ENCODE measurements at regions not wholly inside any gene's neighbourhood (a gene's known extent, or its start where the extent isn't known, plus 50 kb on each side); places are given as distances from the start of the nearest gene placed in this dataset.
A peak's percentile ranks its signal among the peaks of the same experiment; 100 is the strongest.

- H3K27me3 ChIP-seq (ENCODE audit: control insufficient read depth in 1 of 2, insufficient read depth in 2 of 2, low read length in 2 of 2), result no peaks in the 10 kb centered on the region
- no peak overlapping the region for H3K4me3 ChIP-seq (ENCODE audit: low read depth in 1 of 2, low read length in 2 of 2)
- peaks cover 0 to 4% of the 10 kb centered on the region in 2 donors for H3K4me1 ChIP-seq (ENCODE audit: control insufficient read depth in 2 of 2, insufficient read depth in 2 of 2, low read length in 1 of 2)
- H3K27ac ChIP-seq (ENCODE audit: low read depth in 2 of 2, low read length in 1 of 2), result no peak overlapping the region
- no peaks in the 10 kb centered on the region for H3K9me3 ChIP-seq (ENCODE audit: control insufficient read depth in 2 of 2, insufficient read depth in 1 of 2, low read depth in 1 of 2, low read length in 1 of 2)
- no peaks in the 10 kb centered on the region for H3K36me3 ChIP-seq (ENCODE audit: control insufficient read depth in 2 of 2, insufficient read depth in 2 of 2, low read length in 1 of 2)
Measured at GRCh38 chr6:169046021-169046420, 207.6 kb downstream of the THBS2 start.

GRCh38 chr6:169045486-169045885, 208.2 kb downstream of the THBS2 start:
- Histone ChIP-seq H3K27me3 (ENCODE audit: control insufficient read depth in 1 of 2, insufficient read depth in 2 of 2, low read length in 2 of 2) (no peaks in the 10 kb centered on the region), H3K4me1 (ENCODE audit: control insufficient read depth in 2 of 2, insufficient read depth in 2 of 2, low read length in 1 of 2) (peaks cover 0 to 4% of the 10 kb centered on the region in 2 donors), H3K4me3 (ENCODE audit: low read depth in 1 of 2, low read length in 2 of 2) (no peak overlapping the region), H3K36me3 (ENCODE audit: control insufficient read depth in 2 of 2, insufficient read depth in 2 of 2, low read length in 1 of 2) (no peaks in the 10 kb centered on the region), H3K9me3 (ENCODE audit: control insufficient read depth in 2 of 2, insufficient read depth in 1 of 2, low read depth in 1 of 2, low read length in 1 of 2) (no peaks in the 10 kb centered on the region), H3K27ac (ENCODE audit: low read depth in 2 of 2, low read length in 1 of 2) (peak overlapping the region in 1 of 2 donors; percentile 30)
- 27 to 44% methylated on average over 5 of the region's 5 CpGs for WGBS, 2 donors

DNA sequence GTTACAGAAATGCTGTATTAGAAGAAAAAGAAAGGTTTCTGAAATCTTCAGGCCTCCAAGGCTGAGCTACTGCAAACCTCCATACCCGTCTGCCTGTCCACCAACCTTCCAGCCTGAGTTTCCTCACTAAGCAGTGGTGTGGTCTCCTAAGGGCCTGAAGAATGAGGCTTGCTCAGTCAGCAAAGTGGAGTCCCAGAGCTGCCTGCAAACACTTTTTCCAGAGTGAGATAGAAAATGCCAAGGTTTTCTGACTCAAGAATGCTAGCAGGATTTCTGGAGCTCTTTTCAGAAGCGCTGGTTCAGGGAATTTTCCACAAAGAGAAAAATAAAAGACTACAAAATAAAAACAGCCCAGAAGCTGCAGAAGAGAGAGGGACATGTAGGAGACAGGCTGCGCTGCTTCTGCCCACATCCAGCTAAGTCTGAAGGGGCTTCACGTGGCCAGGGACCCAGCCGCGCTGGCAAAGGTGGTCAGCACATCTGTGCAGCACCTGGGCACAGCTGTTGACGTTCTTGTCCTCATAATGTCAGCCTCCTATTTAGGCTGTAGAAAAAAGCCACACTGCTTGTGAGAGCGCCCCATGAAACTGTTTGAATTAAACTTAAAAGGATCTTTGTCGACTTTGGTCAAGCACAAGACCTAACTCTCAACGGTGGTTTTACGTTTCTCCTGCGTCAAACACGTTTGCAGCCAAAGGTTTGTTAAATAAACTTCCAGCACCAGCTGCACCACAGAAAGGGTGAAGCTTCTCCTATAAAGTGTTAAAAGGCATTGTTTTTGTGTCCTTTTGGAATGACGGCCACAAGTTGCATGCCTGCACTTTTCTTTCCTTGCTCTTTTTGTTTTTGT, 209.0 kb downstream of the THBS2 start:
- H3K36me3 ChIP-seq (ENCODE audit: control insufficient read depth in 2 of 2, insufficient read depth in 2 of 2, low read length in 1 of 2), result no peaks in the 10 kb centered on the region
- no peaks in the 10 kb centered on the region for H3K27me3 ChIP-seq (ENCODE audit: control insufficient read depth in 1 of 2, insufficient read depth in 2 of 2, low read length in 2 of 2)
- WGBS, 2 donors, result 66 to 69% methylated on average over 14 of the region's 14 CpGs
- peaks cover 0 to 2% of the 10 kb centered on the region in 2 donors for H3K9me3 ChIP-seq (ENCODE audit: control insufficient read depth in 2 of 2, insufficient read depth in 1 of 2, low read depth in 1 of 2, low read length in 1 of 2)
- H3K4me1 ChIP-seq (ENCODE audit: control insufficient read depth in 2 of 2, insufficient read depth in 2 of 2, low read length in 1 of 2), result peaks cover 0 to 4% of the 10 kb centered on the region in 2 donors
- H3K4me3 ChIP-seq (ENCODE audit: low read depth in 1 of 2, low read length in 2 of 2), result no peak overlapping the region
- no peak overlapping the region for H3K27ac ChIP-seq (ENCODE audit: low read depth in 2 of 2, low read length in 1 of 2)

DNA sequence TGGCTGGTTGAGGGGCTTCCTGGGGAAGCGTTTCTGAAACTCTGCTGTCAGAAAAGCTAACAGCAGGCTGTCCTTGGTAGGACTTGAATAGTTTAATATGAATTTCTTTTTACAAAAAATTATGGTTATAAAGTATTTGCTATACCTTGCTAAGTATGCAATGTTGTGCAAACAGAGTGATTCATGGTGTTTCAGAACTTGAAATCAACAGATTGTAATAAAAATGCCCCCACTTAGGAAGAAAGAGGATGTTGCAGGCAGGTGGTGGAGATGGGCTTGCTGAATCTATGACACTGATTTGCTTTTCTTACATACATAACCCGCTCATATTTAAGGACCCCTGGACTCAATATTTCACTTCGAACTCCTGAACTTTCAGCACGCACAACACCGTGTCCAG, 211.6 kb downstream of the THBS2 start:
- Histone ChIP-seq H3K4me3 (ENCODE audit: low read depth in 1 of 2, low read length in 2 of 2) (no peak overlapping the region), H3K27ac (ENCODE audit: low read depth in 2 of 2, low read length in 1 of 2) (no peak overlapping the region), H3K36me3 (ENCODE audit: control insufficient read depth in 2 of 2, insufficient read depth in 2 of 2, low read length in 1 of 2) (no peaks in the 10 kb centered on the region), H3K4me1 (ENCODE audit: control insufficient read depth in 2 of 2, insufficient read depth in 2 of 2, low read length in 1 of 2) (peaks cover 0 to 4% of the 10 kb centered on the region in 2 donors), H3K27me3 (ENCODE audit: control insufficient read depth in 1 of 2, insufficient read depth in 2 of 2, low read length in 2 of 2) (no peaks in the 10 kb centered on the region), H3K9me3 (ENCODE audit: control insufficient read depth in 2 of 2, insufficient read depth in 1 of 2, low read depth in 1 of 2, low read length in 1 of 2) (peaks cover 0 to 2% of the 10 kb centered on the region in 2 donors)
- 85 to 93% methylated on average over 5 of the region's 5 CpGs for WGBS, 2 donors

GRCh38 chr6:169041078-169041477, 212.6 kb downstream of the THBS2 start:
- Histone ChIP-seq H3K27me3 (ENCODE audit: control insufficient read depth in 1 of 2, insufficient read depth in 2 of 2, low read length in 2 of 2) (no peaks in the 10 kb centered on the region), H3K9me3 (ENCODE audit: control insufficient read depth in 2 of 2, insufficient read depth in 1 of 2, low read depth in 1 of 2, low read length in 1 of 2) (peaks cover 0 to 2% of the 10 kb centered on the region in 2 donors), H3K4me1 (ENCODE audit: control insufficient read depth in 2 of 2, insufficient read depth in 2 of 2, low read length in 1 of 2) (no peaks in the 10 kb centered on the region), H3K36me3 (ENCODE audit: control insufficient read depth in 2 of 2, insufficient read depth in 2 of 2, low read length in 1 of 2) (no peaks in the 10 kb centered on the region), H3K4me3 (ENCODE audit: low read depth in 1 of 2, low read length in 2 of 2) (no peak overlapping the region), H3K27ac (ENCODE audit: low read depth in 2 of 2, low read length in 1 of 2) (no peak overlapping the region)
- WGBS, 2 donors, result 78 to 85% methylated on average over 9 of the region's 9 CpGs

DNA sequence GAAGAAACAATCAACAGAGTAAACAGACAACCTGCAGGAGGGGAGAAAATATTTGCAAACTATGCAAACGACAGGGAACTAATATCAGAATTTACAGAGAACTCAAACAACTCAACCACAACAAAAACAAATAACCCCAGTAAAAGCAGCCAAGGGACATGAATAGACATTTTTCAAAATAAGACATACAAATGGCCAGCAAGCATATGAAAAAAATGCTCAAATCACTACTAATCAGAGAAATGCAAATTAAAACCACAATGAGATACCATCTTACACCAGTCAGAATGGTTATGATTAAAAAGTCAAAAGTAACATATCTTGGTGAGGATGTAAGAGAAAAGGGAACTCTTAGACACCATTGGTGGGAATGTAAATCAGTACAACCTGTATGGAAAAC, 215.0 kb downstream of the THBS2 start:
- Histone ChIP-seq H3K36me3 (ENCODE audit: control insufficient read depth in 2 of 2, insufficient read depth in 2 of 2, low read length in 1 of 2) (no peaks in the 10 kb centered on the region), H3K4me1 (ENCODE audit: control insufficient read depth in 2 of 2, insufficient read depth in 2 of 2, low read length in 1 of 2) (no peaks in the 10 kb centered on the region), H3K27me3 (ENCODE audit: control insufficient read depth in 1 of 2, insufficient read depth in 2 of 2, low read length in 2 of 2) (no peaks in the 10 kb centered on the region), H3K4me3 (ENCODE audit: low read depth in 1 of 2, low read length in 2 of 2) (no peak overlapping the region), H3K9me3 (ENCODE audit: control insufficient read depth in 2 of 2, insufficient read depth in 1 of 2, low read depth in 1 of 2, low read length in 1 of 2) (peaks cover 0 to 2% of the 10 kb centered on the region in 2 donors), H3K27ac (ENCODE audit: low read depth in 2 of 2, low read length in 1 of 2) (no peak overlapping the region)
- 57 to 58% methylated on average over 1 of the region's 1 CpG for WGBS, 2 donors

- H3K36me3 ChIP-seq (ENCODE audit: control insufficient read depth in 2 of 2, insufficient read depth in 2 of 2, low read length in 1 of 2), result no peaks in the 10 kb centered on the region
- H3K9me3 ChIP-seq (ENCODE audit: control insufficient read depth in 2 of 2, insufficient read depth in 1 of 2, low read depth in 1 of 2, low read length in 1 of 2), result peaks cover 0 to 2% of the 10 kb centered on the region in 2 donors
- no peaks in the 10 kb centered on the region for H3K27me3 ChIP-seq (ENCODE audit: control insufficient read depth in 1 of 2, insufficient read depth in 2 of 2, low read length in 2 of 2)
- WGBS, 2 donors, result 40 to 45% methylated on average over 8 of the region's 8 CpGs
- H3K4me1 ChIP-seq (ENCODE audit: control insufficient read depth in 2 of 2, insufficient read depth in 2 of 2, low read length in 1 of 2), result no peaks in the 10 kb centered on the region
- H3K4me3 ChIP-seq (ENCODE audit: low read depth in 1 of 2, low read length in 2 of 2), result no peak overlapping the region
- H3K27ac ChIP-seq (ENCODE audit: low read depth in 2 of 2, low read length in 1 of 2), result peak overlapping the region in 1 of 2 donors; percentile 6
Measured at GRCh38 chr6:169035385-169036240, 218.0 kb downstream of the THBS2 start.

DNA sequence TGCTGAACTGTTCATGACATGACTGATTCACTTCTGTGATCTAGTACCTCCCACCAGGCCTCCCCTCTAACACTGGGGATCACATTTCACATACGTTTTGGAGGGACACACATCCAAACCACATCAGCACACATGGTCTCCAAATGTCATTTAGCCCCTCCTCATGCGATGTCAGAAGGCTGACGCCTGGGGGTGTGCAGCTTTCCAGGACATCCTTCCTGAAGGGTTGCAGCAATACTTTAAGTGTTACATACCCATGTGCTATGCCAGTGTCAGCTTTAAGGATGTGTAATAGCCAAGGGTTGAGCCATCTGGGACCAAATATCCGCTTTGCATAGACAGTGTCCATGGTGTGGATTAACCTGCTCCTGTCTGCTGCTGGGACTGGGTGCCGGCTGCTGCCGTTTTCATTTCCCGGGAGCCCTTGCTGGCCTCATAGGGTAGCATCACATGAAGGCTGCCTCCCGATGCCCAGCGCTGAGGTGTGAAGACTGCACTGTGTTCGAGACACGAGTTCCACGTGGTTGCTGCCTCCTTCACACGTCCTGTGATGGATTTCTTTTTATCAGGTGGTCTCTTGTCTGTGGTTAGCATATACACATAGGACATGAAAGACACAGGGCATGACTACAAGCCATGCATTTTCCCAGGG, 219.0 kb downstream of the THBS2 start:
- Histone ChIP-seq H3K4me1 (ENCODE audit: control insufficient read depth in 2 of 2, insufficient read depth in 2 of 2, low read length in 1 of 2) (no peaks in the 10 kb centered on the region), H3K27me3 (ENCODE audit: control insufficient read depth in 1 of 2, insufficient read depth in 2 of 2, low read length in 2 of 2) (no peaks in the 10 kb centered on the region), H3K27ac (ENCODE audit: low read depth in 2 of 2, low read length in 1 of 2) (no peak overlapping the region), H3K4me3 (ENCODE audit: low read depth in 1 of 2, low read length in 2 of 2) (no peak overlapping the region), H3K36me3 (ENCODE audit: control insufficient read depth in 2 of 2, insufficient read depth in 2 of 2, low read length in 1 of 2) (no peaks in the 10 kb centered on the region), H3K9me3 (ENCODE audit: control insufficient read depth in 2 of 2, insufficient read depth in 1 of 2, low read depth in 1 of 2, low read length in 1 of 2) (no peaks in the 10 kb centered on the region)
- 85 to 86% methylated on average over 13 of the region's 13 CpGs for WGBS, 2 donors

GRCh38 chr6:169029861-169030260, 223.8 kb downstream of the THBS2 start:
- no peaks in the 10 kb centered on the region for H3K27me3 ChIP-seq (ENCODE audit: control insufficient read depth in 1 of 2, insufficient read depth in 2 of 2, low read length in 2 of 2)
- no peak overlapping the region for H3K27ac ChIP-seq (ENCODE audit: low read depth in 2 of 2, low read length in 1 of 2)
- 56 to 60% methylated on average over 4 of the region's 4 CpGs for WGBS, 2 donors
- no peak overlapping the region for H3K4me3 ChIP-seq (ENCODE audit: low read depth in 1 of 2, low read length in 2 of 2)
- H3K9me3 ChIP-seq (ENCODE audit: control insufficient read depth in 2 of 2, insufficient read depth in 1 of 2, low read depth in 1 of 2, low read length in 1 of 2), result no peaks in the 10 kb centered on the region
- no peaks in the 10 kb centered on the region for H3K36me3 ChIP-seq (ENCODE audit: control insufficient read depth in 2 of 2, insufficient read depth in 2 of 2, low read length in 1 of 2)
- H3K4me1 ChIP-seq (ENCODE audit: control insufficient read depth in 2 of 2, insufficient read depth in 2 of 2, low read length in 1 of 2), result no peaks in the 10 kb centered on the region

Data from esophagus (tissue), 2 donors.